ENCODE measurements at regions not wholly inside any gene's neighbourhood (a gene's known extent, or its start where the extent isn't known, plus 50 kb on each side); places are given as distances from the start of the nearest gene placed in this dataset.
"Not testable (repeated sequence)": the region's sequence is repeated elsewhere in the genome, so short reads cannot be mapped to it uniquely, and the experiment has no call there.

DNA sequence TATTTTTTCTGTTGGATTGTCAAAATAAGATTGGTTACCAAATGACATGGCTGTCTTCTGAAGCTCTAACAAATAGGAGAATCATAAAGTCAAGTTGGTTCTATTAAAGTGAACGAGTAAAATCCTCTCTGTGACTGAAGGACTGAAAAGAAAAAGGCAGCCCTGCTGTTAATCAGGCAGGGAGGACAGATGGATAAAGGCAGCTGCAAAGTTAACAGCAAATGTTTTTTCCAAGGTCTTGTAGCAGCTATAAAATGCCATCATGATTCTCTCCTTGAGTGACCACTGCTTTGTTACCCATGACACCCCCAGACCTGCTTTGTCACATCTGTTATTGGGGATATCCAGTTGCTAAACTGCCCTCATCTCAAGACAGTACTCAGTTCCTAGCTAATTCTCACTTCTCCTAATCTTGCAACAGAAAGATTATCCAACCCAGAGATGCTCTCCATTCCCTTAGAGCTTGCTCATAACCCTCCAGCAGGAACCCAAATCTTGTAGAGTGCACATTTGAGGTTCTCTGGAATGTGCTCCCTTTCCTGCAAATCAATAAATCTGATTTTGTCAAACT, 89.7 kb upstream of the PARP8 start:
- Histone ChIP-seq H3K4me3 (ENCODE audit: low read depth, low read length) (no peak overlapping the region), H3K27me3 (ENCODE audit: control insufficient read depth, insufficient read depth, low read length) (no peaks in the 10 kb centered on the region), H3K36me3 (ENCODE audit: control insufficient read depth, insufficient read depth, low read length) (no peaks in the 10 kb centered on the region)
- TF ChIP-seq, protein P1, sequence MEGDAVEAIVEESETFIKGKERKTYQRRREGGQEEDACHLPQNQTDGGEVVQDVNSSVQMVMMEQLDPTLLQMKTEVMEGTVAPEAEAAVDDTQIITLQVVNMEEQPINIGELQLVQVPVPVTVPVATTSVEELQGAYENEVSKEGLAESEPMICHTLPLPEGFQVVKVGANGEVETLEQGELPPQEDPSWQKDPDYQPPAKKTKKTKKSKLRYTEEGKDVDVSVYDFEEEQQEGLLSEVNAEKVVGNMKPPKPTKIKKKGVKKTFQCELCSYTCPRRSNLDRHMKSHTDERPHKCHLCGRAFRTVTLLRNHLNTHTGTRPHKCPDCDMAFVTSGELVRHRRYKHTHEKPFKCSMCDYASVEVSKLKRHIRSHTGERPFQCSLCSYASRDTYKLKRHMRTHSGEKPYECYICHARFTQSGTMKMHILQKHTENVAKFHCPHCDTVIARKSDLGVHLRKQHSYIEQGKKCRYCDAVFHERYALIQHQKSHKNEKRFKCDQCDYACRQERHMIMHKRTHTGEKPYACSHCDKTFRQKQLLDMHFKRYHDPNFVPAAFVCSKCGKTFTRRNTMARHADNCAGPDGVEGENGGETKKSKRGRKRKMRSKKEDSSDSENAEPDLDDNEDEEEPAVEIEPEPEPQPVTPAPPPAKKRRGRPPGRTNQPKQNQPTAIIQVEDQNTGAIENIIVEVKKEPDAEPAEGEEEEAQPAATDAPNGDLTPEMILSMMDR (IDR thresholded peaks at IDR 0.05; ENCODE audit: insufficient read depth, low read depth, low read length) = no peak
- DNase-seq (ENCODE audit: low read depth) = no peak
- POLR2A ChIA-PET = no interaction called here
- CTCF ChIA-PET = no interaction called here

DNA sequence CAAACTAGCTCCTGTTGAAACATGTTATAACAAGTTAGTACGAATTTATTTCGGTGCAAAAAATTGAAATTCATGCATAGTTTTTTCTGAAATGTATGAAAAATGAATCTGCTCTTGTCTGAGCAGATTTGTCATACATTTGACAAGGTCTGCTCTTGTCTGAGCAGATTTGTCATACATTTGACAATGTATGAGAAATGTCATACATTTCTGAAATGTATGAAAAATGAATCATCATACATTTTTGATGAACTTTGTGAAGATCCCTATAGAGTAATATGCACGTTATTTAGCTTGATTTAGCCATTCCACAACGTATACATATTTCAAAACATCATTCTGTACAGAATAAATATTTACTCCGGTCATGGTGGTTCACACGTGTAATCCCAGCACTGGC, 85.9 kb upstream of the PARP8 start:
- TF ChIP-seq, protein P1 (IDR thresholded peaks at IDR 0.05; ENCODE audit: insufficient read depth, low read depth, low read length) = no peak
- no peak overlapping the region for H3K4me3 ChIP-seq (ENCODE audit: low read depth, low read length)
- DNase-seq (ENCODE audit: low read depth) = no peak
- ChIA-PET CTCF (no interaction called here), POLR2A (no interaction called here)
- H3K27me3 ChIP-seq (ENCODE audit: control insufficient read depth, insufficient read depth, low read length) = no peaks in the 10 kb centered on the region
- no peaks in the 10 kb centered on the region for H3K36me3 ChIP-seq (ENCODE audit: control insufficient read depth, insufficient read depth, low read length)

DNA sequence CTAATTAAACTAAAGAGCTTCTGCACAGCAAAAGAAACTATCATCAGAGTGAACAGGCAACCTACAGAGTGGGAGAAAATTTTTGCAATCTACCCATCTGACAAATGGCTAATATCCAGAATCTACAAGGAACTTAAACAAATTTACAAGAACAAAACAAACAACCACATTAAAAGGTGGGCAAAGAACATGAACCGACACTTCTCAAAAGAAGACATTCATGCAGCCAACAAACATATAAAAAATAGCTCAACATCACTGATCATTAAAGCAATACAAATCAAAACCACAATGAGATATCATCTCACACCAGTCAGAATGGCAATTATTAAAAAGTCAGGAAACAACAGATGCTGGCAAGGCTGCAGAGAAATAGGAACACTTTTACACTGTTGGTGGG, 84.6 kb upstream of the PARP8 start:
- H3K4me3 ChIP-seq (ENCODE audit: low read depth, low read length); H3K27me3 ChIP-seq (ENCODE audit: control insufficient read depth, insufficient read depth, low read length); POLR2A ChIA-PET; DNase-seq (ENCODE audit: low read depth); H3K36me3 ChIP-seq (ENCODE audit: control insufficient read depth, insufficient read depth, low read length); CTCF ChIA-PET: not testable (repeated sequence)

DNA sequence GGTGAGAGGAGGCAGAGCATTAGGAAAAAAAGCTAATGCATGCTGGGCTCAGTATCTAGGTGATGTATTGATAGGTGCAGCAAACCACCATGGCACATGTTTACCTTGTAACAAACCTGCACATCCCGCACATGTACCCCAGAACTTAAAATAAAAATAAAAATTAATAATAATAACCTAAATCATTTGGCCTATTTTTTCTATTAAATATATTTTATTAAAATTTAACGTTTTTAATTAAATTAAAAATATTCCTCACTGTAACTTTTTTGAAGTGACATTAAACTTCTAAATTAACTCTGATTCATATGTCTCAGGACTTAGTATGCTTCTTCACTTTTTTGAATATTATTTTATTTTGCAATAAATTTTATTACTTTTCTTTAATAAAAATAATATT, 83.7 kb upstream of the PARP8 start:
- no peak for DNase-seq (ENCODE audit: low read depth)
- Histone ChIP-seq H3K4me3 (ENCODE audit: low read depth, low read length) (no peak overlapping the region), H3K27me3 (ENCODE audit: control insufficient read depth, insufficient read depth, low read length) (no peaks in the 10 kb centered on the region), H3K36me3 (ENCODE audit: control insufficient read depth, insufficient read depth, low read length) (no peaks in the 10 kb centered on the region)
- TF ChIP-seq, protein P1 (IDR thresholded peaks at IDR 0.05; ENCODE audit: insufficient read depth, low read depth, low read length) = no peak
- ChIA-PET POLR2A (no interaction called here), CTCF (no interaction called here)

DNA sequence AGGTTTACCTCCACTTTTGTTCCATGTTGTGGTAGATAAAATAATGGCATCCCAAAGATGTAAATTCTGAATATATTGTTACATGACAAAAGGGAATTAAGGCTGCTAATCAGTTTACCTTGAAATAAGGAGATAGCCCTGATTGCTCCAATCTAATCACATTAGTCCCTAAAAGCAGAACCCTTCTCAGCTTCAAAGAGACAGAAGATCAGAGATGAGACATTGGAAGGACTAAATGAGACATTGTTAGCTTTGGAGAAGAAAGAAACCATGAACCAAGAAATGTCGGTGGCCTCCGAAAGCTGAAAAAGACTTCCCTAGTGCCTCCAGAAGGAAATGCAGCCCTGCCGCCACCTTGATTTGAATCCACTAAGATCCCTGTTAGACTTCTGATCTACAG, 82.8 kb upstream of the PARP8 start:
- ChIA-PET CTCF (no interaction called here), POLR2A (no interaction called here)
- Histone ChIP-seq H3K4me3 (ENCODE audit: low read depth, low read length) (no peak overlapping the region), H3K27me3 (ENCODE audit: control insufficient read depth, insufficient read depth, low read length) (no peaks in the 10 kb centered on the region), H3K36me3 (ENCODE audit: control insufficient read depth, insufficient read depth, low read length) (no peaks in the 10 kb centered on the region)
- DNase-seq (ENCODE audit: low read depth) = no peak
- TF ChIP-seq, protein P1 (IDR thresholded peaks at IDR 0.05; ENCODE audit: insufficient read depth, low read depth, low read length) = no peak

DNA sequence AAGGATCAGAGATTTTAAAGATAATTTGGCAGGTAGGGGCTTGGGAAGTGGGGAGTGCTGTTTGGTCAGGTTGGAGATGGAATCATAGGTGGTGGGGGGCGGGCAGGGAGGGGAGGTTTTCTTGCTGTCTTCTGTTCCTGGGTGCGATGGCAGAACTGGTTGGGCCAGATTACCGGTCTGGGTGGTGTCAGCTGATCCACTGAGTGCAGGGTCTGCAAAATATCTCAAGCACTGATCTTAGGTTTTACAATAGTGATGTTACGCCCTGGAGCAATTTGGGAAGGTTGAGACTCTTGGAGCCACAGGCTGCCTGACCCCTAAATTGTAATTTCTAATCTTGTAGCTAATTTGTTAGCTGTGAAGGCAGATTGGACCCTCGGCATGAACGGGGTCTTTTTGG, 78.0 kb upstream of the PARP8 start:
- CTCF ChIA-PET; POLR2A ChIA-PET; DNase-seq (ENCODE audit: low read depth): not testable (repeated sequence)

DNA sequence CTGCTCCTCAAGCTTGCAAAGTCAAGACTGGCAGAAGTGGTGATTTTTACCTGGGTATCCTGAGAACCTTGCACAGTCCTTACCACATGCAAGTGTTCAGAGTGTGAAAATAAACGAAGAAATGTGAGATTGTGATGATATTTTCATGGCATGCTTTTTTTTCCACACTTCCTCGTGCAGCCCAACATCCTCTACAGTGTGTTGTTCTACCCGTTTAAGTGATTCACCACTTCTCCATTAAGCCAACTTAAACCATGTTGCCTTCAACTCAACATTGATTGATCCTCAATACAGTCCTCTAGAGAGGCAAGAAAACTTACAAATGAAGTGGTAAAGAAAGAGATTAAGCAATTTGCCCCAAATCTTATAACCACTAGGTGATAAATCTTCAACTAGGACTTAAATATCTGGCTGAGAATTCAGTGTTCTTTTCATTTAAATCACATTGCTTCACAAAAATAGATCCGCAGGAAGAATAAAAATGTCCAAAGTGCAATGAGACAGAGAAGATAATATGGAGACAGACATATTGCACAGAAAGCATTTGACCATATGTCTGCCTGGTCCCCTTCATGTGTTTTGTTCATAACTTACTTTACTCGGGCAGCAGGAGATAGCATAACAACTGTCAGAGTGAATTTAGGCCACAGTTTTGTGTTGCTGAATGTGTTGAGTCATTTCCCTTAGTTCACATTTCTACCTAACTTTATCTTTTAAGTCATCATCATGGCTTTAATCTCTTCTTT, 75.8 kb upstream of the PARP8 start:
- CTCF ChIA-PET = not testable (repeated sequence)

More for the DNA sequence above, 78.0 kb upstream of the PARP8 start:
- not testable (repeated sequence) for H3K4me3 ChIP-seq (ENCODE audit: low read depth, low read length); H3K27me3 ChIP-seq (ENCODE audit: control insufficient read depth, insufficient read depth, low read length); H3K36me3 ChIP-seq (ENCODE audit: control insufficient read depth, insufficient read depth, low read length)

DNA sequence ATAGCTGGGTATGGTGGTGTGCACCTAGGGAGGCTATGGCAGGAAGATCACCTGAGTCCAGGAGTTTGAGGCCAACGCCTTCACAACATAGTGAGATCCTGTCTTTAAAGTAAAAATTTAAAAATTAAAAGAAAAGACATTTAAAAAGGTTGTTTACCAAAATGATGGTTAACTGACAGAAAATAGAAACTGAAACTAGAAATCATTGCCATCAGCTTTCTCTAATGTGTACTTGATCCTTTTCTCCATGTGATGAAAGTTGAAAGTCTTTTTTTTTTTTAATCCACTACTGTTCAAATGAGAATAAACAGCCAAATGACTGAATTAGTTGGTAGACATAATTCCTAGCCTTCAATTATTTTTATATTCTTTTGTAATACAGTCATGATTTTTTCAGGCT, 75.1 kb upstream of the PARP8 start:
- CTCF ChIA-PET; H3K36me3 ChIP-seq (ENCODE audit: control insufficient read depth, insufficient read depth, low read length); DNase-seq (ENCODE audit: low read depth); H3K27me3 ChIP-seq (ENCODE audit: control insufficient read depth, insufficient read depth, low read length); H3K4me3 ChIP-seq (ENCODE audit: low read depth, low read length); POLR2A ChIA-PET: not testable (repeated sequence)

More for the DNA sequence above, 75.8 kb upstream of the PARP8 start:
- POLR2A ChIA-PET; H3K4me3 ChIP-seq (ENCODE audit: low read depth, low read length); DNase-seq (ENCODE audit: low read depth); H3K36me3 ChIP-seq (ENCODE audit: control insufficient read depth, insufficient read depth, low read length); H3K27me3 ChIP-seq (ENCODE audit: control insufficient read depth, insufficient read depth, low read length): not testable (repeated sequence)
